ENCODE measurements at regions not wholly inside any gene's neighbourhood (a gene's known extent, or its start where the extent isn't known, plus 50 kb on each side); places are given as distances from the start of the nearest gene placed in this dataset.

- TF ChIP-seq CTCF (IDR thresholded peaks at IDR 0.05) (no peak), POLR2A (IDR thresholded peaks at IDR 0.05) (no peak), POLR2AphosphoS5 (IDR thresholded peaks at IDR 0.05) (no peak)
These were observed 928.4 kb downstream of the REEP3 start for GRCh38 chr10:64449603-64450002.
